MM.1S (cell line): ENCODE measurements at regions not wholly inside any gene's neighbourhood (a gene's known extent, or its start where the extent isn't known, plus 50 kb on each side); places are given as distances from the start of the nearest gene placed in this dataset.

Experiments
- CTCF ChIP-seq: fragments of 300-600 bp; sonication (generic); IDR thresholded peaks from 2 replicates; pipeline ENCODE4 v1.5.1; 2016; ENCODE audit warnings: antibody characterized with exemption, low read length, mixed read lengths
- EZH2 ChIP-seq: fragments of 300-600 bp; sonication (generic); optimal IDR thresholded peaks from 2 replicates; pipeline ENCODE3; 2017; ENCODE audit warnings: low read depth, mild to moderate bottlenecking, antibody characterized with exemption, low read length, mixed read lengths
- EZH2phosphoT487 ChIP-seq: fragments of 300-600 bp; sonication (generic); IDR thresholded peaks from 2 replicates; pipeline ENCODE4 v1.6.1; 2018; ENCODE audit warnings: antibody characterized with exemption, low read length

GRCh38 chr5:17816505-17816904 lies 182.2 kb downstream of the TAF11L14 start:
- TF ChIP-seq EZH2, result no peak
- TF ChIP-seq CTCF, result no peak
- TF ChIP-seq EZH2phosphoT487, result no peak
